NCI-H345 (cell line): ENCODE measurements at regions not wholly inside any gene's neighbourhood (a gene's known extent, or its start where the extent isn't known, plus 50 kb on each side); places are given as distances from the start of the nearest gene placed in this dataset.
"Not testable (repeated sequence)": the region's sequence is repeated elsewhere in the genome, so short reads cannot be mapped to it uniquely, and the experiment has no call there.

ENCODE experiments used
- DNase-seq: peaks from one replicate; lab custom pipeline; 2025; lab: John Stamatoyannopoulos, UW

- DNase-seq: no peak
Observed at GRCh38 chr6:50337532-50338122, 287.9 kb upstream of the DEFB112 start.

GRCh38 chr6:50353603-50354002, 303.9 kb upstream of the DEFB112 start:
- no peak for DNase-seq

- DNase-seq: no peak
Observed at GRCh38 chr6:50358113-50358512, 308.4 kb upstream of the DEFB112 start.

GRCh38 chr6:50361641-50362331, 312.1 kb upstream of the DEFB112 start:
- no peak for DNase-seq

- DNase-seq: no peak
Observed at GRCh38 chr6:50362706-50363105, 313.0 kb upstream of the DEFB112 start.

GRCh38 chr6:50369996-50370395, 320.3 kb upstream of the DEFB112 start:
- no peak for DNase-seq

- peak; percentile 18 for DNase-seq
Observed at GRCh38 chr6:50380406-50381098, 330.8 kb upstream of the DEFB112 start.

GRCh38 chr6:50381099-50381415, 331.3 kb upstream of the DEFB112 start:
- DNase-seq: no peak

DNA sequence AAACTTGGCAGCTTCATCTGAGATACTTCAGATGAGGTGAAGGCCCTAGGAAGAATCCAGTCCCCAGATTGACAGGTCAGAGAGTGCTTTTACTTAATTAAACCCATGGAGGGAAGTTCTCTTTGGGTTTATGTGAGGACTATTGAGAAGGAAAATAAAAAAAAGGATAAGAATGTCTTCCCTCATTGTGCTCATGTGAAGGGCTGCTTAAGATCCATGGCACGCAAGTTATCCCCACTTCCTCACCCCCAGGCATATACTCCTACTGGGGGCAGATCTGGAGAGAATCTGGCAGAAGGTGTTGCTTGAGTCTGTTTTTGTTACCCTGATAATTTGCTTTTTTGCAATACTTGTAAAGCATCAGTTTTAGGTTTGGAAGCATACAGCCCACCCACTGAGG, 322.9 kb upstream of the TFAP2D start:
- no peak for DNase-seq

DNA sequence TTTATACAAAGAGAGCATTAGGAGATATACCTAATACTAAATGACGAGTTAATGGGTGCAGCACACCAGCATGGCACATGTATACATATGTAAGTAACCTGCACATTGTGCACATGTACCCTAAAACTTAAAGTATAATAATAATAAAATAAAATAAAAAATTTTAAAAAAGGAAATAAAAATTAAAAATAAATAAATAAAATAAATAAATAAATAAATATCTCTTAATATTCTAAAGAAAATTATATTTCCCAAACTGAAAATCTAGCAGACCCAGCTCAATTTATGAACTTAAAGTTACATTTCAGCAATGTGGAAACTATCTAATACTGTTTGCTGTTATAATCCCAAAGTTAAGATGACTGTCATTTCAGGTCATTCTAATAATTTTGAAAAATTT, 319.2 kb upstream of the TFAP2D start:
- not testable (repeated sequence) for DNase-seq

- no peak for DNase-seq
Observed at GRCh38 chr6:50404643-50405042, 308.7 kb upstream of the TFAP2D start.

- DNase-seq: no peak
Observed at GRCh38 chr6:50410579-50410978, 302.7 kb upstream of the TFAP2D start.

- DNase-seq: not testable (repeated sequence)
Observed at GRCh38 chr6:50421041-50421440, 292.3 kb upstream of the TFAP2D start.

GRCh38 chr6:50427267-50427666, 286.1 kb upstream of the TFAP2D start:
- DNase-seq: no peak

GRCh38 chr6:50437901-50438300, 275.4 kb upstream of the TFAP2D start:
- no peak for DNase-seq

DNA sequence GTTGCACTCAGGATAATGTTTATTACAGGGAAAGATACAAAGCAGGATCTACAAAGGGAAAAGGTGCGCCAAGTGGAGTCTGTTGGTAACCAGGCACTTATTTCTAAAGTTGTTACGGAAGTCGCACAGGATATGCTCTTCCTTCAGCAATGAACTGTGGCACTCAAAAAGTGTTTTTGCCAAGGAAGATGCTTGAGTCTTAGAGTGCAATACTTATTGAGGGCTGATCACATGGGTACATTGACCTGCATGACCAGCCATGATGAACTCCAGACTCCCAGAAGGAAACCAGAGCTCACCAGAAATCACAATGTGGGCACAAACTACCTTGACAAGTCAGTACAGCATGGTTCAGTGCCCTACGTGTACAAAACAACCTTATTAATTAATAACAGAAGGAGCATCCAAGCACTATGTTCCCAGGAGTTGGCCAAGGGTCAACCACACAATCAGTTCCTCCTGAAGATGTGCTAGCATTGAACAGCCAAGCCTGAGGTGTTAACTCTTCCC, 270.7 kb upstream of the TFAP2D start:
- no peak for DNase-seq

GRCh38 chr6:50443144-50443543, 270.2 kb upstream of the TFAP2D start:
- DNase-seq: no peak

- no peak for DNase-seq
Observed at GRCh38 chr6:50449128-50449527, 264.2 kb upstream of the TFAP2D start.

DNA sequence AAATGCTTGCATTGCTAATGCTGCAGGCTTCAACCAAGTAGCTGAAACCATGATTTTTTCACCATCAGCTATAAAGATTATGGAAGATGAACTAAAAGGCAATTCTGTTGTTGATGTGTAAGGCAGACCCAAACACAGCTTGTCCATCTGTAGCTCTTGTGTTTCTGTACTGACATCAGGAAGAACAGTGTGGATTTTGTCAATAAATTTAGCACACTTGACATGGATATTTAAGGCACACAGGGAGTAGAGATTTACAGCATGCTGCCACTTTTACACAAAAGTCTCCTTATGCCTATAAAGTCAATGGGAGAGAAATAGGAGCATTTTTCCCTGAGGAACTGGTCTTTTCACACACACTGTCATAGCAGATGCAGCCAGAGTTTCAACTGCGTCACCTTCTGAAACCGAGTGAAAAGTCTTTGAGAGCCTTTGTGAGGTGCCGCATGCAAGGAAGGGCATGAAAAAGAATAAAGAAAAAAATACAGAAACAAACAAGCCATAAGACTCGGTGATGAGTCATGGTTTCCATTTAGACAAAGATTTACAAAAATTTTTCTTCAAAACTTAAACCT, 261.4 kb upstream of the TFAP2D start:
- DNase-seq: no peak

DNA sequence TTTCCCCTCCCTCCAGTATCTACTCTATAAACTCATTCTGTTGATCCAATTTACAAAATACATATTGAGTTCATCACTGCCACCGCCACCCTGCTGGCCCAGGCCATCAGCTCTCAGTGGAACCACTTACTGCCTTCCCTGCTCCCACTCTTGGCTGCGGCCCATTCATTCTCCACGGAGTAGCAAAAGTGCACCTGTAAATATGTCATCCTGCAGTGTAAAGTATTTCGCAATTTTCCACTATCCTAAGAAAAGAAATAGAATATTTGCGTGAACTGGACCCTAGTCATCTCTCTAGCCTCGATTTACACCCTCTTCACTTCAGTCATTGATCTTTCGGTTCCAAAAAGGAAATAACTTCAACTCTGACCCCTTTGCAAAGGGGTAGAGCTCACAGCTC, 258.3 kb upstream of the TFAP2D start:
- DNase-seq: no peak

DNA sequence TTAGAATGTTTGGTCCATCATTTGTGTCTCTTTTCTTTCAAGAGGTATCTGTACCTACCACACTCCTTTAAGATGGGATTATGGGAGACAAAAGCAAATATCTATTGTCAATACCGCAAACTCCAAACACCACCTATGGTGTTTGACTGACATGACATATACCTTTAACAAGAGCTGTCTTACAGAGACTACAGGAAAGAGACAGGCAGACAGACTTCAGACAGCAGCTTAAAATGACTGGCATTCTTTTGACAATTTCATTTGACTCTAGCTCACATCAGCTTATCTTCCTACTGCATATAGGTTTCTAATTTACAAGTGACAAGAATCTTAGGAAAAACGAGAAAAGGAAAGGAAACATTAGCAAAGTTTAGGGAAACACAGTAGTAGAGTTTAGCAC, 256.0 kb upstream of the TFAP2D start:
- no peak for DNase-seq

DNA sequence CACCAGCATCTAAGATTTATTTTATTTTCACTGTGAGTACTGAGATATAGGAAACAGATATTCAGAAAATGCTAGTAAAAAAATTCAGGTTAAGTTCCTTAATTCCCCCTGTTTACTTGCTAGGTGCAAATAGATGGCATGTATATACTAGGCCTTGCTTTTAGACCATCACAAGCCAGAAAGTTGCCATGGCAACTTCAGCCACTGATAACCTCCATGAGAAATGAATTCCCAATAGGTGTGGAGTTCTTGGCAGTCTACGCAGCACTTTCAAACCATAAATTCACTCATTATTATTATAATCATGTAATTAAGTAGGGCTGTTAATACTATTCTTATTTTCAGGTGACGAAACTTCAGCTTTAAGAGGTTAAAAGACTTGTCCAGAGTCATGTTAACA, 251.6 kb upstream of the TFAP2D start:
- no peak for DNase-seq

GRCh38 chr6:50463931-50464330, 249.4 kb upstream of the TFAP2D start:
- DNase-seq: no peak
